ENCODE measurements at regions not wholly inside any gene's neighbourhood (a gene's known extent, or its start where the extent isn't known, plus 50 kb on each side); places are given as distances from the start of the nearest gene placed in this dataset.

- Histone ChIP-seq H3K27ac (ENCODE audit: low read length) (peak overlapping the region; percentile 98), H3K9me3 (ENCODE audit: control insufficient read depth, insufficient read depth, low read length) (peaks cover 3% of the 10 kb centered on the region), H3K36me3 (ENCODE audit: control insufficient read depth, insufficient read depth, low read length) (no peaks in the 10 kb centered on the region), H3K27me3 (ENCODE audit: control insufficient read depth, insufficient read depth, low read length) (no peaks in the 10 kb centered on the region), H3K4me1 (ENCODE audit: control insufficient read depth, insufficient read depth, low read length) (peaks cover 74% of the 10 kb centered on the region), H3K4me3 (ENCODE audit: low read length) (no peak overlapping the region)
- H3K4me3 Mint-ChIP-seq: peak overlapping the region; percentile 80
- H3K36me3 Mint-ChIP-seq: no peaks in the 10 kb centered on the region
- H3K9me3 Mint-ChIP-seq: no peaks in the 10 kb centered on the region
- H3K27ac Mint-ChIP-seq: peak overlapping the region; percentile 98 to 100
- ATAC-seq: peak; percentile 4 to 29 (median 26)
- WGBS (ENCODE audit: insufficient coverage): 40% methylated on average over 13 of the region's 15 CpGs
- DNase-seq: peak; percentile 33 to 74
- H3K4me1 Mint-ChIP-seq: peaks cover 80 to 83% of the 10 kb centered on the region in 2 donors
- intact Hi-C loops (cut with micrococcal nuclease): loop anchor here (5.0 to 10.0 kb wide), 2 partner anchors 35 to 433 kb away; no protein-coding TSS in a partner anchor
- H3K27me3 Mint-ChIP-seq (ENCODE audit: low read depth in 2 of 2): no peaks in the 10 kb centered on the region
- no peak for TF ChIP-seq CTCF (IDR thresholded peaks at IDR 0.05)
Measured at GRCh38 chr2:234427081-234428061, 69.5 kb downstream of the ARL4C start.

- peak overlapping the region; percentile 80 for H3K4me3 Mint-ChIP-seq
- no peaks in the 10 kb centered on the region for H3K9me3 Mint-ChIP-seq
- Histone ChIP-seq H3K9me3 (ENCODE audit: control insufficient read depth, insufficient read depth, low read length) (peaks cover 3% of the 10 kb centered on the region), H3K27me3 (ENCODE audit: control insufficient read depth, insufficient read depth, low read length) (no peaks in the 10 kb centered on the region), H3K36me3 (ENCODE audit: control insufficient read depth, insufficient read depth, low read length) (no peaks in the 10 kb centered on the region), H3K27ac (ENCODE audit: low read length) (peak overlapping the region; percentile 98), H3K4me3 (ENCODE audit: low read length) (no peak overlapping the region), H3K4me1 (ENCODE audit: control insufficient read depth, insufficient read depth, low read length) (peaks cover 81% of the 10 kb centered on the region)
- intact Hi-C loops (cut with micrococcal nuclease): loop anchor here (1.0 to 10.0 kb wide), 5 partner anchors 20 to 432 kb away; no protein-coding TSS in a partner anchor
- H3K27me3 Mint-ChIP-seq (ENCODE audit: low read depth in 2 of 2): no peaks in the 10 kb centered on the region
- no peak for TF ChIP-seq CTCF (IDR thresholded peaks at IDR 0.05)
- 64% methylated on average over 4 of the region's 4 CpGs for WGBS (ENCODE audit: insufficient coverage)
- no peaks in the 10 kb centered on the region for H3K36me3 Mint-ChIP-seq
- peak overlapping the region; percentile 98 to 100 for H3K27ac Mint-ChIP-seq
- ATAC-seq (no peak), DNase-seq (peak in 1 of 2 donors; percentile 53)
- H3K4me1 Mint-ChIP-seq: peaks cover 88 to 91% of the 10 kb centered on the region in 2 donors
Measured at GRCh38 chr2:234426616-234427015, 70.3 kb downstream of the ARL4C start.

- peak overlapping the region; percentile 98 to 100 for H3K27ac Mint-ChIP-seq
- H3K27ac ChIP-seq (ENCODE audit: low read length): peak overlapping the region; percentile 98
- TF ChIP-seq CTCF (IDR thresholded peaks at IDR 0.05): no peak
- no peaks in the 10 kb centered on the region for H3K36me3 ChIP-seq (ENCODE audit: control insufficient read depth, insufficient read depth, low read length)
- peaks cover 90% of the 10 kb centered on the region in 2 donors for H3K4me1 Mint-ChIP-seq
- intact Hi-C loops (cut with micrococcal nuclease): loop anchor here (1.0 to 10.0 kb wide), 5 partner anchors 20 to 431 kb away; no protein-coding TSS in a partner anchor
- H3K27me3 ChIP-seq (ENCODE audit: control insufficient read depth, insufficient read depth, low read length): no peaks in the 10 kb centered on the region
- peaks cover 3% of the 10 kb centered on the region for H3K9me3 ChIP-seq (ENCODE audit: control insufficient read depth, insufficient read depth, low read length)
- peaks cover 88% of the 10 kb centered on the region for H3K4me1 ChIP-seq (ENCODE audit: control insufficient read depth, insufficient read depth, low read length)
- H3K9me3 Mint-ChIP-seq: no peaks in the 10 kb centered on the region
- 2% methylated on average over 7 of the region's 8 CpGs for WGBS (ENCODE audit: insufficient coverage)
- DNase-seq: peak; percentile 56 to 93
- no peaks in the 10 kb centered on the region for H3K36me3 Mint-ChIP-seq
- no peak overlapping the region for H3K4me3 ChIP-seq (ENCODE audit: low read length)
- H3K4me3 Mint-ChIP-seq: peak overlapping the region; percentile 80
- ATAC-seq: peak; percentile 49 to 68 (median 57)
- H3K27me3 Mint-ChIP-seq (ENCODE audit: low read depth in 2 of 2): no peaks in the 10 kb centered on the region
Measured at GRCh38 chr2:234425639-234426603, 71.0 kb downstream of the ARL4C start.

Data from natural killer cell (primary cell).